DND-41 (cell line): ENCODE measurements at regions not wholly inside any gene's neighbourhood (a gene's known extent, or its start where the extent isn't known, plus 50 kb on each side); places are given as distances from the start of the nearest gene placed in this dataset.

ENCODE experiments used
- ATAC-seq: fragments of 200-7000 bp; cut with Tn5 transposase; 3 replicates; pipeline ENCODE4 v1.9.1; 2021; ENCODE audit warnings: low read depth; ENCODE audit not compliant: insufficient read depth
- DNase-seq: peaks from one replicate; pipeline ENCODE4 v3.0.0-alpha.2; 2020
- H2AFZ ChIP-seq: 2 replicates; pipeline ENCODE4 v1.6.0; 2012; ENCODE audit warnings: low read depth, low read length
- H3K27ac ChIP-seq: 2 replicates; pipeline ENCODE4 v1.5.1; 2012; ENCODE audit warnings: low read length, inconsistent platforms
- H3K27me3 ChIP-seq: fragments of 200-600 bp; sonication (generic); 2 replicates; pipeline ENCODE4 v1.6.0; 2012; ENCODE audit warnings: low read length, mild to moderate bottlenecking, inconsistent platforms; ENCODE audit not compliant: insufficient read depth, poor library complexity
- H3K36me3 ChIP-seq: 2 replicates; pipeline ENCODE4 v1.5.1; 2012; ENCODE audit warnings: low read length, inconsistent platforms; ENCODE audit not compliant: insufficient read depth
- H3K4me1 ChIP-seq: 2 replicates; pipeline ENCODE4 v1.5.1; 2012; ENCODE audit warnings: mild to moderate bottlenecking, low read length; ENCODE audit not compliant: insufficient read depth
- H3K4me2 ChIP-seq: 2 replicates; pipeline ENCODE4 v1.6.0; 2012; ENCODE audit warnings: mild to moderate bottlenecking, moderate library complexity, low read length, inconsistent platforms; ENCODE audit not compliant: insufficient read depth
- H3K4me3 ChIP-seq, 2 experiments: fragments of 200-600 bp in 1 of 2; shearing (Covaris generic) in 1 of 2; 2 replicates each; pipeline ENCODE4 v1.5.1; 2012 to 2016; ENCODE audit warnings: inconsistent platforms in 2 of 2, low read length in 2 of 2, mild to moderate bottlenecking in 2 of 2, low read depth in 1 of 2, moderate library complexity in 1 of 2
- H3K79me2 ChIP-seq: 2 replicates; pipeline ENCODE4 v1.6.0; 2012; ENCODE audit warnings: low read length, inconsistent platforms; ENCODE audit not compliant: insufficient read depth
- H3K9ac ChIP-seq: 2 replicates; pipeline ENCODE4 v1.6.0; 2012; ENCODE audit warnings: low read depth, mild to moderate bottlenecking, inconsistent platforms, low read length, moderate library complexity
- H3K9me3 ChIP-seq: 2 replicates; pipeline ENCODE4 v1.5.1; 2012; ENCODE audit warnings: low read length, moderate library complexity, mild to moderate bottlenecking, inconsistent platforms; ENCODE audit not compliant: insufficient read depth, severe bottlenecking
- H4K20me1 ChIP-seq: 2 replicates; pipeline ENCODE4 v1.6.0; 2012; ENCODE audit warnings: low read length; ENCODE audit not compliant: insufficient read depth
- CTCF ChIP-seq: IDR thresholded peaks from 2 replicates; pipeline ENCODE4 v1.5.1; 2012; ENCODE audit warnings: borderline replicate concordance, low read length, moderate library complexity, mild to moderate bottlenecking; ENCODE audit not compliant: poor library complexity, severe bottlenecking; ENCODE audit errors: extremely low read depth
- EZH2 ChIP-seq: IDR thresholded peaks from 3 replicates; pipeline ENCODE4 v1.6.1; 2012; ENCODE audit warnings: borderline replicate concordance, low read depth, mild to moderate bottlenecking, moderate library complexity, low read length, inconsistent platforms; ENCODE audit not compliant: severe bottlenecking

GRCh38 chr10:78936412-78937342, 132.1 kb upstream of the ZMIZ1 start:
- H3K4me2 ChIP-seq = no peak overlapping the region

GRCh38 chr10:78937393-78937792, 131.4 kb upstream of the ZMIZ1 start:
- H3K9me3 ChIP-seq = no peaks in the 10 kb centered on the region
- no peak overlapping the region for H3K27ac ChIP-seq
- no peak overlapping the region for H3K4me2 ChIP-seq
- no peak for DNase-seq
- no peak overlapping the region for H3K4me3 ChIP-seq
- no peak for ATAC-seq
- no peaks in the 10 kb centered on the region for H3K79me2 ChIP-seq
- no peak overlapping the region for H3K9ac ChIP-seq
- H4K20me1 ChIP-seq = 0 out of 2 replicates have a peak, but pooled peaks cover 9% of the 10 kb centered on the region
- no peak overlapping the region for H2AFZ ChIP-seq
- no peak for TF ChIP-seq EZH2
- no peak for TF ChIP-seq CTCF
- H3K36me3 ChIP-seq = no peaks in the 10 kb centered on the region
- no peaks in the 10 kb centered on the region for H3K27me3 ChIP-seq
- H3K4me1 ChIP-seq = no peaks in the 10 kb centered on the region

More at GRCh38 chr10:78936412-78937342, 132.1 kb upstream of the ZMIZ1 start:
- H3K79me2 ChIP-seq = no peaks in the 10 kb centered on the region
- no peaks in the 10 kb centered on the region for H3K9me3 ChIP-seq
- no peak for DNase-seq
- H4K20me1 ChIP-seq = 0 out of 2 replicates have a peak, but pooled peaks cover 9% of the 10 kb centered on the region
- TF ChIP-seq EZH2 (no peak), CTCF (no peak)
- no peaks in the 10 kb centered on the region for H3K4me1 ChIP-seq
- H3K27me3 ChIP-seq = no peaks in the 10 kb centered on the region
- H3K4me3 ChIP-seq = no peak overlapping the region
- no peak overlapping the region for H3K9ac ChIP-seq
- no peak overlapping the region for H3K27ac ChIP-seq
- ATAC-seq = no peak
- H2AFZ ChIP-seq = no peak overlapping the region
- H3K36me3 ChIP-seq = no peaks in the 10 kb centered on the region

GRCh38 chr10:78937800-78938694, 130.7 kb upstream of the ZMIZ1 start:
- no peak overlapping the region for H3K4me2 ChIP-seq
- H3K4me3 ChIP-seq = no peak overlapping the region
- no peaks in the 10 kb centered on the region for H3K27me3 ChIP-seq
- peaks cover 5% of the 10 kb centered on the region for H3K9me3 ChIP-seq
- no peak overlapping the region for H3K27ac ChIP-seq
- TF ChIP-seq CTCF = no peak
- TF ChIP-seq EZH2 = no peak
- no peak overlapping the region for H2AFZ ChIP-seq
- DNase-seq = no peak
- no peaks in the 10 kb centered on the region for H3K79me2 ChIP-seq
- no peaks in the 10 kb centered on the region for H3K36me3 ChIP-seq
- ATAC-seq = no peak
- H4K20me1 ChIP-seq = 0 out of 2 replicates have a peak, but pooled peaks cover 7% of the 10 kb centered on the region
- no peaks in the 10 kb centered on the region for H3K4me1 ChIP-seq
- H3K9ac ChIP-seq = no peak overlapping the region
